GM12875 (cell line): ENCODE measurements at regions not wholly inside any gene's neighbourhood (a gene's known extent, or its start where the extent isn't known, plus 50 kb on each side); places are given as distances from the start of the nearest gene placed in this dataset.

Source experiments
- H3K4me3 ChIP-seq: one replicate; pipeline ENCODE4 v1.5.1; 2011; ENCODE audit warnings: low read depth, low read length, control low read depth
- CTCF ChIP-seq: IDR thresholded peaks from 2 replicates; pipeline ENCODE4 v1.5.1; 2011; ENCODE audit warnings: low read depth, mild to moderate bottlenecking, control low read depth, inconsistent platforms, low read length, moderate library complexity, borderline replicate concordance; ENCODE audit not compliant: insufficient read depth

- no peak for TF ChIP-seq CTCF
- H3K4me3 ChIP-seq: no peak overlapping the region
These were observed 329.5 kb upstream of the SOX9 start for GRCh38 chr17:71791311-71791710.

GRCh38 chr17:71792966-71793365, 327.9 kb upstream of the SOX9 start:
- H3K4me3 ChIP-seq: no peak overlapping the region
- no peak for TF ChIP-seq CTCF

GRCh38 chr17:71793518-71793917, 327.3 kb upstream of the SOX9 start:
- H3K4me3 ChIP-seq: no peak overlapping the region
- TF ChIP-seq CTCF: no peak

GRCh38 chr17:71798701-71799100, 322.1 kb upstream of the SOX9 start:
- H3K4me3 ChIP-seq: no peak overlapping the region
- TF ChIP-seq CTCF: no peak

GRCh38 chr17:71799657-71800056, 321.2 kb upstream of the SOX9 start:
- no peak for TF ChIP-seq CTCF
- no peak overlapping the region for H3K4me3 ChIP-seq

- TF ChIP-seq CTCF: no peak
- no peak overlapping the region for H3K4me3 ChIP-seq
These were observed 319.5 kb upstream of the SOX9 start for GRCh38 chr17:71801301-71801700.

- no peak for TF ChIP-seq CTCF
- H3K4me3 ChIP-seq: no peak overlapping the region
These were observed 318.2 kb upstream of the SOX9 start for GRCh38 chr17:71802663-71803062.
